H9 (cell line): ENCODE measurements at regions not wholly inside any gene's neighbourhood (a gene's known extent, or its start where the extent isn't known, plus 50 kb on each side); places are given as distances from the start of the nearest gene placed in this dataset.

Experiments used
- DNase-seq: peaks from one replicate; pipeline ENCODE4 v3.0.0-alpha.2; 2017
- H2AFZ ChIP-seq: one replicate; pipeline ENCODE4 v1.6.1; 2013; ENCODE audit warnings: mild to moderate bottlenecking, low read length, control low read depth, moderate library complexity
- H2AK5ac ChIP-seq: 2 replicates; pipeline ENCODE4 v1.6.1; 2013; ENCODE audit warnings: low read length, control low read depth, mixed read lengths; ENCODE audit not compliant: insufficient read length
- H2BK120ac ChIP-seq: one replicate; pipeline ENCODE4 v1.6.1; 2013; ENCODE audit warnings: low read depth, mild to moderate bottlenecking, low read length, control low read depth, inconsistent platforms; ENCODE audit not compliant: poor library complexity, severe bottlenecking
- H2BK12ac ChIP-seq: 2 replicates; pipeline ENCODE4 v1.6.1; 2013; ENCODE audit warnings: low read length, control low read depth, mixed read lengths, low read depth; ENCODE audit not compliant: insufficient read length
- H2BK15ac ChIP-seq: 2 replicates; pipeline ENCODE4 v1.6.1; 2013; ENCODE audit warnings: low read depth, low read length, control low read depth
- H2BK20ac ChIP-seq: one replicate; pipeline ENCODE4 v1.6.1; 2013; ENCODE audit warnings: low read depth, mild to moderate bottlenecking, low read length, control low read depth, inconsistent platforms; ENCODE audit not compliant: poor library complexity, severe bottlenecking
- H2BK5ac ChIP-seq: 2 replicates; pipeline ENCODE4 v1.6.1; 2013; ENCODE audit warnings: low read length, control low read depth, mixed read lengths; ENCODE audit not compliant: insufficient read length
- H3K14ac ChIP-seq: 2 replicates; pipeline ENCODE4 v1.6.1; 2013; ENCODE audit warnings: low read length, control low read depth; ENCODE audit not compliant: insufficient read depth
- H3K18ac ChIP-seq: 2 replicates; pipeline ENCODE4 v1.6.1; 2013; ENCODE audit warnings: low read depth, mild to moderate bottlenecking, mixed read lengths, low read length, control low read depth; ENCODE audit not compliant: insufficient read length
- H3K23ac ChIP-seq: 2 replicates; pipeline ENCODE4 v1.6.1; 2013; ENCODE audit warnings: low read length, control low read depth, mixed read lengths, low read depth; ENCODE audit not compliant: insufficient read length
- H3K23me2 ChIP-seq: 2 replicates; pipeline ENCODE4 v1.6.1; 2013; ENCODE audit warnings: low read depth, mild to moderate bottlenecking, mixed read lengths, low read length, control low read depth; ENCODE audit not compliant: insufficient read length, poor library complexity, severe bottlenecking
- H3K27ac ChIP-seq: 2 replicates; pipeline ENCODE4 v1.5.1; 2013; ENCODE audit warnings: low read length, control low read depth, mixed read lengths, low read depth; ENCODE audit not compliant: insufficient read length
- H3K27me3 ChIP-seq: 2 replicates; pipeline ENCODE4 v1.6.1; 2013; ENCODE audit warnings: low read length, control low read depth, inconsistent platforms; ENCODE audit not compliant: insufficient read depth
- H3K4ac ChIP-seq: 2 replicates; pipeline ENCODE4 v1.6.1; 2013; ENCODE audit warnings: low read depth, mild to moderate bottlenecking, control low read depth, inconsistent platforms, low read length, moderate library complexity
- H3K4me1 ChIP-seq: 2 replicates; pipeline ENCODE4 v1.6.1; 2013; ENCODE audit warnings: low read length, control low read depth, inconsistent platforms; ENCODE audit not compliant: insufficient read depth
- H3K4me2 ChIP-seq: 2 replicates; pipeline ENCODE4 v1.6.1; 2013; ENCODE audit warnings: low read length, control low read depth, mixed read lengths; ENCODE audit not compliant: insufficient read length, insufficient read depth
- H3K56ac ChIP-seq: 2 replicates; pipeline ENCODE4 v1.6.1; 2013; ENCODE audit warnings: low read depth, mild to moderate bottlenecking, mixed read lengths, low read length, control low read depth; ENCODE audit not compliant: insufficient read length
- H3K79me1 ChIP-seq: 2 replicates; pipeline ENCODE4 v1.6.1; 2013; ENCODE audit warnings: low read depth, mild to moderate bottlenecking, moderate library complexity, low read length, control low read depth, inconsistent platforms; ENCODE audit not compliant: insufficient read depth, poor library complexity, severe bottlenecking
- H3K79me2 ChIP-seq: 2 replicates; pipeline ENCODE4 v1.6.1; 2013; ENCODE audit warnings: low read length, control low read depth, inconsistent platforms; ENCODE audit not compliant: insufficient read depth
- H3K9ac ChIP-seq: 2 replicates; pipeline ENCODE4 v1.6.1; 2013; ENCODE audit warnings: low read length, control low read depth, mixed read lengths; ENCODE audit not compliant: insufficient read length; ENCODE audit errors: extremely low read depth
- H3K9me3 ChIP-seq: one replicate; pipeline ENCODE4 v1.6.1; 2013; ENCODE audit warnings: low read depth, low read length, inconsistent platforms; ENCODE audit not compliant: control insufficient read depth
- H3T11ph ChIP-seq: one replicate; pipeline ENCODE4 v1.6.1; 2013; ENCODE audit warnings: mild to moderate bottlenecking, low read length, control low read depth, inconsistent platforms
- H4K20me1 ChIP-seq: one replicate; pipeline ENCODE4 v1.6.1; 2013; ENCODE audit not compliant: control insufficient read depth, insufficient read length, insufficient read depth
- H4K5ac ChIP-seq: 2 replicates; pipeline ENCODE4 v1.6.1; 2013; ENCODE audit warnings: low read depth, mild to moderate bottlenecking, mixed read lengths, low read length, control low read depth; ENCODE audit not compliant: insufficient read length
- H4K8ac ChIP-seq: replicated peaks from 2 replicates; pipeline ENCODE4 v1.6.1; 2013; ENCODE audit warnings: low read length, control low read depth, mixed read lengths, low read depth; ENCODE audit not compliant: insufficient read length
- H4K91ac ChIP-seq: 2 replicates; pipeline ENCODE4 v1.6.1; 2013; ENCODE audit warnings: low read depth, mild to moderate bottlenecking, moderate library complexity, mixed read lengths, low read length, control low read depth; ENCODE audit not compliant: insufficient read length
- H3K27ac Mint-ChIP-seq, 3 experiments: 2 replicates in 2 of 3; 3 replicates in 1 of 3; pipeline ENCODE4 v1.8.0; 2020 to 2021; ENCODE audit warnings: mixed read lengths in 3 of 3, mild to moderate bottlenecking in 1 of 3, moderate library complexity in 1 of 3
- H3K27me3 Mint-ChIP-seq: 2 replicates; pipeline ENCODE4 v1.8.0; 2021; ENCODE audit warnings: low read depth, mild to moderate bottlenecking, moderate library complexity, mixed read lengths
- H3K36me3 Mint-ChIP-seq, 3 experiments: 2 replicates in 2 of 3; 3 replicates in 1 of 3; pipeline ENCODE4 v1.8.0; 2020 to 2021; ENCODE audit warnings: low read depth in 3 of 3, mixed read lengths in 3 of 3; ENCODE audit not compliant: insufficient read depth in 1 of 3
- H3K4me1 Mint-ChIP-seq, 2 experiments: 2 replicates each; pipeline ENCODE4 v1.8.0; 2020; ENCODE audit warnings: mixed read lengths in 2 of 2
- H3K4me3 Mint-ChIP-seq, 2 experiments: 2 replicates in 1 of 2; 3 replicates in 1 of 2; pipeline ENCODE4 v1.8.0; 2020 to 2021; ENCODE audit warnings: mild to moderate bottlenecking in 2 of 2, mixed read lengths in 2 of 2, moderate library complexity in 1 of 2
- H3K9me3 Mint-ChIP-seq, 2 experiments: 2 replicates in 1 of 2; 3 replicates in 1 of 2; pipeline ENCODE4 v1.8.0; 2020; ENCODE audit warnings: mild to moderate bottlenecking in 2 of 2, mixed read lengths in 2 of 2, moderate library complexity in 1 of 2
- WGBS: extraction: QIAGEN DNeasy Blood & Tissue Kit; methylation state at CpG from one replicate; pipeline ENCODE4 v1.1.7; 2013; ENCODE audit warnings: missing lambda C conversion rate, low lambda C conversion rate, mixed read lengths; ENCODE audit not compliant: insufficient read length; ENCODE audit errors: extremely low coverage; 5-methylcytosine and 5-hydroxymethylcytosine counted together
- TF ChIP-seq, protein P1 (sequence below): fragments of 200-600 bp; sonication (generic); conservative IDR thresholded peaks from 3 replicates; pipeline ENCODE4 v1.8.0; 2021; ENCODE audit warnings: antibody characterized with exemption, mild to moderate bottlenecking

DNA sequence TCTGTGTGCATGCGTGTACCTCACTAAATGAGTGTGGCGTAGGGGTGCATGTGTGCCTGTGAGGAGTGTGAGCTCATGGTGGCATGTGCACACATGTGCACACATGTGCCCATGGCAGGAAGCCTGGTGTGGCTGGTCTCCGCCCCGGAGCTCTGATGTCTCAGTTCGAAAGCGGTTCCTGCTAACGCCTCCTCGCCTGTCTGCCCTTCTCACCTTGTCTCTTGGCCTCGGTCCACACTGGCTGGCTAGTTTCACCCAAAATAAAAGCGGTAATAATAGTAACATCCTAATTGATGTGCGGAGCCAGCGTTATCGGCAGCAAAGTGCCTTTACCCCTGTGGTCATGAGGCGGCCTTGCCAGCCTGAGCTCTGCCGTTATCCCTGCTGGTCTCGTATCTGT is 1190.4 kb downstream of the BRD1 start:
- no peak for DNase-seq
- Histone ChIP-seq H2BK120ac (no peak overlapping the region), H3K79me1 (no peaks in the 10 kb centered on the region), H3K79me2 (no peaks in the 10 kb centered on the region), H2BK5ac (no peak overlapping the region), H2AFZ (no peak overlapping the region), H3K9me3 (no peaks in the 10 kb centered on the region), H3T11ph (no peak overlapping the region), H4K91ac (no peak overlapping the region), H2AK5ac (no peak overlapping the region), H4K8ac (no peak overlapping the region), H2BK15ac (no peak overlapping the region), H4K20me1 (peaks cover 2% of the 10 kb centered on the region), H3K18ac (no peak overlapping the region), H3K23me2 (no peaks in the 10 kb centered on the region), H4K5ac (no peak overlapping the region), H2BK20ac (no peak overlapping the region), H3K4me2 (no peak overlapping the region), H3K4ac (no peak overlapping the region), H3K4me1 (no peaks in the 10 kb centered on the region), H3K23ac (no peak overlapping the region), H3K27me3 (no peaks in the 10 kb centered on the region), H3K27ac (no peak overlapping the region), H3K14ac (no peak overlapping the region; the same call in 1 of the 2 replicates), H2BK12ac (no peak overlapping the region), H3K9ac (no peak overlapping the region), H3K56ac (no peak overlapping the region)
- TF ChIP-seq, protein P1, sequence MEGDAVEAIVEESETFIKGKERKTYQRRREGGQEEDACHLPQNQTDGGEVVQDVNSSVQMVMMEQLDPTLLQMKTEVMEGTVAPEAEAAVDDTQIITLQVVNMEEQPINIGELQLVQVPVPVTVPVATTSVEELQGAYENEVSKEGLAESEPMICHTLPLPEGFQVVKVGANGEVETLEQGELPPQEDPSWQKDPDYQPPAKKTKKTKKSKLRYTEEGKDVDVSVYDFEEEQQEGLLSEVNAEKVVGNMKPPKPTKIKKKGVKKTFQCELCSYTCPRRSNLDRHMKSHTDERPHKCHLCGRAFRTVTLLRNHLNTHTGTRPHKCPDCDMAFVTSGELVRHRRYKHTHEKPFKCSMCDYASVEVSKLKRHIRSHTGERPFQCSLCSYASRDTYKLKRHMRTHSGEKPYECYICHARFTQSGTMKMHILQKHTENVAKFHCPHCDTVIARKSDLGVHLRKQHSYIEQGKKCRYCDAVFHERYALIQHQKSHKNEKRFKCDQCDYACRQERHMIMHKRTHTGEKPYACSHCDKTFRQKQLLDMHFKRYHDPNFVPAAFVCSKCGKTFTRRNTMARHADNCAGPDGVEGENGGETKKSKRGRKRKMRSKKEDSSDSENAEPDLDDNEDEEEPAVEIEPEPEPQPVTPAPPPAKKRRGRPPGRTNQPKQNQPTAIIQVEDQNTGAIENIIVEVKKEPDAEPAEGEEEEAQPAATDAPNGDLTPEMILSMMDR = no peak
- H3K27me3 Mint-ChIP-seq = no peaks in the 10 kb centered on the region
- no peaks in the 10 kb centered on the region for H3K36me3 Mint-ChIP-seq
- WGBS = no CpG with 5 or more reads among the region's 16 CpGs
- H3K9me3 Mint-ChIP-seq = no peaks in the 10 kb centered on the region
- H3K27ac Mint-ChIP-seq = peak overlapping the region in 1 of 3 experiments; percentile 64; a peak in 1 of 7 replicates
- peaks cover 2 to 8% of the 10 kb centered on the region in 2 experiments; a peak in 2 of 4 replicates for H3K4me1 Mint-ChIP-seq
- no peak overlapping the region for H3K4me3 Mint-ChIP-seq
